Right ventricle myocardium inferior (tissue), 1 donor: ENCODE measurements at regions not wholly inside any gene's neighbourhood (a gene's known extent, or its start where the extent isn't known, plus 50 kb on each side); places are given as distances from the start of the nearest gene placed in this dataset.
"Not testable (repeated sequence)": the region's sequence is repeated elsewhere in the genome, so short reads cannot be mapped to it uniquely, and the experiment has no call there.

ENCODE experiments used
- ATAC-seq: fragments of 200-7000 bp; cut with Tn5 transposase; one replicate; pipeline ENCODE4 v1.9.1; 2020; ENCODE audit warnings: mild to moderate bottlenecking, moderate library complexity
- DNase-seq: peaks from one replicate; pipeline ENCODE4 v3.0.0; 2021; ENCODE audit errors: missing footprints
- intact Hi-C: fragments of 100-400 bp; cut with DNase I; formaldehyde crosslinking; loops from one replicate; pipeline ENCODE4 v1.11.0; 2022
- donor health status: DM: no; HTN: yes; CAD: no; lungs with severe emphysema.

DNA sequence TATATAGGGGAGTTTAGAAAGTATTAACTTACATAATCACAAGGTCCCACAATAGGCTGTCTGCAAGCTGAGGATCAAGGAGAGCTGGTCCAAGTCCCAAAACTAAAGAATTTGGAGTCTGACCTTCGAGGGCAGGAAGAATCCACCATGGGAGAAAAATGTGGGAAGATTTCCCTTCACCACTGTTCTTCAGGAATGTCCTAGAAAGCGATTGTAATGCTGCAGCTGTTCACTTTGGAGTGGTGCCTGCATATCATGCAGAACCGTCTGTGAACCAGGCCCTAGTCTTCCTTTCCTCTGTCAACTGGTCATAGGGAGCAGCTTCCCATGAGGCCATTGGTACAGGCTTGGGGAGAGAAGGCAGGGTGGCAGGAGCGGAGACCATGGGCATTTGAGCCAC lies 497.9 kb upstream of the ARPP21 start:
- intact Hi-C loops, result no loop called here
- ATAC-seq, result no peak
- DNase-seq, result no peak

DNA sequence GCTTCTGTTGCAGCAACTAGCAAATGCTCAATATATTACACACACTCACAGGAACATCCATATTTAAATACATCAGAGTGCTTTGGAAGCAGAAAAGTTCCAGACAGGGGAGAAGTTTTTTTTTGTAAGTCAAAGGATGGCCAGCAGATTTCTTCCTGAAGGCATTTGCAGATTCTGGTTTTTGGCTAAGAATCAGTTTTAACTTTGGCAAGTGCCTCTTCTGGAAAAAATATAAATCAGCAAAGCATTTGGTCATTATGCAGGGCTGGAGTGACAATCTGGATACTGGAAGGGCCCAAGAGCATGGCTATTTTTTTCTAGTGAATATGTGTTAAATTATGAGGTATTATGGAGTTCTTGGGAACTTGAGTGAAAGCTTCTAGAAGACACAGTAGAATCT lies 495.3 kb upstream of the ARPP21 start:
- intact Hi-C loops, result no loop called here
- ATAC-seq (no peak), DNase-seq (no peak)

DNA sequence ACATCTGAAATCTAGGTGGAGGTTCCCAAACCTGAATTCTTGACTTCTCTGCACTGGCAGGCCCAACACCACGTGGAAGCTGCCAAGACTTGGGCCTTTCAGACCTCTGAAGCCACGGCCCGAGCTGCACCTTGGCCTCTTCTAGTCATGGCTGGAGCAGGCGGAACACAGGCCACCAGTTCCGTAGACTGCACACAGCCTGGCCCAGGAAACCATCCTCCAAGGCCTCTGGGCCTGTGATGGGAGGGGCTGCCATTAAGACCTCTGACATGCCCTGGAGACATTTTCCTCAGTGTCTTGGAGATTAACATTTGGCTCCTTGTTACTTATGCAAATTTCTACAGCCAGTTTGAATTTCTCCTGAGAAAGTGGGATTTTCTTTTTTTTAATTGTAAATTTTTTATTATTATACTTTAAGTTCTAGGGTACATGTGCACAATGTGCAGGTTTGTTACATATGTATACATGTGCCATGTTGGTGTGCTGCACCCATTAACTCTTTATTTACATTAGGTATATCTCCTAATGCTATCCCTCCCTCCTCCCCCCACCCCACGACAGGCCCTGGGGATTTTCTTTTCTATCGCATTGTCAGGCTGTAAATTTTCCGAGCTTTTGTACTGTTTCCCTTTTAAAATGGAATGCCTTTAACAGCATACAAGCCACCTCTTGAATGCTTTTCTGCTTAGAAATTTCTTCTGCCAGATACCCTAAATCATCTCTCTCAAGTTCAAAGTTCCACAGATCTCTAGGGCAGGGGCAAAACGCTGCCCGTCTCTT lies 492.9 kb upstream of the ARPP21 start:
- intact Hi-C loops, result not testable (repeated sequence)
- peak; percentile 20 for DNase-seq

DNA sequence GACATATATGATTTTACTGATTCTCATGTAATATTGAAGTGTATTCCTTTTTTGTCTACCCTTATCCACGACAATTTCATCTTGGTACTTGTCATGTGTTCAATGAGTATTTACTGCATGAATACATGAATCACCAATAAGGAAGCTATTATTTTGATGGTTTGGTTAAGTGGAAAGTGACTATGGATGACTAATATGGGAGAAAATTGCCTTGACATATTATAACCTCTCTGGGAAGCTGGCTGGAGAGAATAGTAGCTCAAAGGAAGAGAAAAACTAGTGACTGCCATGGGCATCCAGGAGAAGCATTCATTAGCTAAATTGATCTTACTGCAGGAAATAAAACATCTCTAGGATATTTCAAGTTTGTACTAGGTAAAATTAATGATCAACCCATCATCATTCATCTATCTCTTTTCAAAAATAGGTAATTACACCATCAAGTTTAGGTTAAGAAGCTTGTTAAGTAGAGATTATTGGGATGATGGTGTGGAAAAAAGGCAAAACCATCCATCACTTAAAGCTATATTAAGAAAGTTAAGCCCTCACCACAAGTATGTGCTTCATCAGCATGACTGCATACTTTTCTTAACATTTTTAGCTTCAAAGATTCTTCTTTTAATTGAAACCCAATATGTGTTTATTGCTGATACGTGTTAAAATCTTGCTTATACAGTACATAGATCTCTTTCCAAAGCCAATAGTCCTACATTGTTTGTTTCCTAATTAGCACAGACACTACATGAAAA lies 455.2 kb upstream of the ARPP21 start:
- DNase-seq, result no peak
- no peak for ATAC-seq
- intact Hi-C loops, result no loop called here

More for the DNA sequence above, 492.9 kb upstream of the ARPP21 start:
- ATAC-seq, result not testable (repeated sequence)

DNA sequence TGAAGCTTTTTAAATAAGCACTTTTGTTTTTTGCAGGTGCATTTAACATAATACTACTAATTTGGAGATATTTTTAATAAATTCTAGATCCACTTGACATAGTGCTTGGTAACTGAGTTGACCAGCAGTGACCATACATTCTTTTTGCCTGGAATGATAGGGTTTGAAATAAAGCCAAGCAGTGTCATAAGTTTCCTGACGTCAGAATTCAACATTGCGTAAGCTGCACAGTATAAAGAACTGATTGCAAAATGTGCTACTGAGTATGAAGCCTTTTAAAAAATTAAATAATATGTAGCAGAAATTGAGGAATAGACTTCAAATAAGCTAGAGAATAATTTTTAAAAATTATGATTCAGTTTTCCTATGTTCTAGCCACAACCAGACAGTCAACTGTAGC lies 454.6 kb upstream of the ARPP21 start:
- DNase-seq, result no peak
- no peak for ATAC-seq
- intact Hi-C loops, result no loop called here

DNA sequence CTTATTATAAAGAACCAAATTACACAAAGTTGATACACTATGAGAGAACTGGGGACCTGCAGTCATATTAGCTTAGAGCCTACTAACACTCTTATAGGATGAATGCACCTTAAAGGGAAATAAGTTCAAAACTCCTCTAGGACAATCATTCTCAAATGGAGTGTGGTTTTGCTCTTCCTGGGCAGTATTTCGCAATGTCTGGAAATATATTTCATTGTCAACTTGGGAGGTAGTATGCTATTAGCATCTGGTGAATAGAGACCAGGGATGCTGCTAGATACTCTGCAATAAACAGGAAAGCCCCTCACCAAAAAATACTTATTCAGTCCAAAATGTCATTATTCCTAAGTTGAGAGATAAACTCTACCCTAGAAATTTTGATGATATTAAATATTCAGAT lies 451.4 kb upstream of the ARPP21 start:
- intact Hi-C loops, result no loop called here
- ATAC-seq, result no peak
- DNase-seq, result no peak

DNA sequence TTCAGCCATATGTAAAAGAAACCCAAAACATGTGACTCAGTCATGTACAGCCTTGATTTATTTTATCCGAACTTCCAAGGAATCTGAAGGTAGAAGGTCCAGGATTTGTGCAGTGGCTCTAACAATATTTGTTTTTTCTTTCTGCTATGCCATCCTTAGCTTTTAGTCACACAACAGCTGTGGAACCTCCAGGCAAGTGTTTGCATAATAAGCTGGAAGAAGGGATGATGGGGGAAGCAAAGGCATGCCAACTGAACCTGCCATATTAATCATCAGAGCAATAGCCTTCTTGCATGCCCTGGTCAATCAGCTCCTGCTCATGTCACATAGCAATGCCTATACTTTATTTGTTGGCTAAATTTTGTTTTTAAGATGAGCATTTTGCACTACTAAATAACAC lies 444.7 kb upstream of the ARPP21 start:
- intact Hi-C loops, result no loop called here
- DNase-seq (no peak), ATAC-seq (no peak)

DNA sequence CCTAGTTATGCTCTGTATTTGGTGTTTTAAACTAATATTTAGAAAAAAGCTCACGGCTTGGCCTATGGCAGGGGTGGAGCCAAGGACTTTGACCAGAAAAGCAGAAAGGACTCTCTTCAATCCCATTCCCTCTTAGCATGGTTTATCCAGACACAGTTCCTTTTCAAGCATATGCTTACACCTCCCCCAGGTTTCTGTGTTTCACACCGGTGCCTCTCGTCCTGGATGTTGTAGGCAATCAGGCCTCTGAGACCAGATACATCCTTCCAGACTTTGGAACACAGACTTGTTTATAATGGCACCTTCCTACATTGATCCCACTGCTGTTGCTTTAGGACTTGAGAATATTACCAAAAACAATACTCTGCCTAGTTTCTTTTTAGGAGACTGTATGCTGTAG lies 440.5 kb upstream of the ARPP21 start:
- DNase-seq (no peak), ATAC-seq (no peak)
- intact Hi-C loops, result no loop called here

DNA sequence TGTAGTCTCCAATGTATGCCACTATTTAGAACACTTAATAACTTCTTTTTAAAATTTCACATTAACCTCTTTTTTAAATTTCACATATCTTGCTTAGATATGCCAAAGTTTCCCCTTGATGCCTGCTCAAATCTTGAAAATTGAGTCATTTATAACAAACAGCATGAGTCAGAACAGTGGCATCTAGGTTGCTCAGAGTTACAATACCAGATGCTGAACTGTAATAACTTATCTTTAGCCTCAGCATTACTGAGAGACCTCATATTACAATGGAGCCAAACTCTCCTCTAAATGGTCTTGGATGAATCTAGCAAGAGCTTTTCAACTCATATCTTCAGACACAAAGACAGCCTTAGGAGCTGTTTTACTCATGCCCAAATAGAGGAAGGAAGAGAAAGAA lies 439.3 kb upstream of the ARPP21 start:
- no peak for ATAC-seq
- DNase-seq, result no peak
- intact Hi-C loops, result no loop called here

DNA sequence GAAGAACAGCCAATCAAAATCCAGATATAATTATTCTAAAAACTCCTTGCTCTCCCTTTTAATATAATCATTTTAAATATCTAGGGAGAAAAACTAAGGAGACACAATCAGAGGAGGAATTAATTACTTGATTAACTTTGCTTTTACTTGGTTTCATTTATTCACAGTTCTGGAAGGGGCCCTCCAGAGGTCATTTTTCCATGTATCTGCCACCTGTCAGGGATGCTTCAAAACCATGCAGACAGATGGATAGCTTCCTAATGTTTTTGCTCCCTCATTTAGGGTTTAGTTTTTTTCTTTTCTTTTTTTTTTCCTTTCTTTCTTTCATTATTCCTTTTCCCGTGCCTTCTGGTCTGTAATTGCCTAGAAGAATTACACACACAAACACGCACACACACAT lies 438.1 kb upstream of the ARPP21 start:
- ATAC-seq (no peak), DNase-seq (no peak)
- intact Hi-C loops, result no loop called here

DNA sequence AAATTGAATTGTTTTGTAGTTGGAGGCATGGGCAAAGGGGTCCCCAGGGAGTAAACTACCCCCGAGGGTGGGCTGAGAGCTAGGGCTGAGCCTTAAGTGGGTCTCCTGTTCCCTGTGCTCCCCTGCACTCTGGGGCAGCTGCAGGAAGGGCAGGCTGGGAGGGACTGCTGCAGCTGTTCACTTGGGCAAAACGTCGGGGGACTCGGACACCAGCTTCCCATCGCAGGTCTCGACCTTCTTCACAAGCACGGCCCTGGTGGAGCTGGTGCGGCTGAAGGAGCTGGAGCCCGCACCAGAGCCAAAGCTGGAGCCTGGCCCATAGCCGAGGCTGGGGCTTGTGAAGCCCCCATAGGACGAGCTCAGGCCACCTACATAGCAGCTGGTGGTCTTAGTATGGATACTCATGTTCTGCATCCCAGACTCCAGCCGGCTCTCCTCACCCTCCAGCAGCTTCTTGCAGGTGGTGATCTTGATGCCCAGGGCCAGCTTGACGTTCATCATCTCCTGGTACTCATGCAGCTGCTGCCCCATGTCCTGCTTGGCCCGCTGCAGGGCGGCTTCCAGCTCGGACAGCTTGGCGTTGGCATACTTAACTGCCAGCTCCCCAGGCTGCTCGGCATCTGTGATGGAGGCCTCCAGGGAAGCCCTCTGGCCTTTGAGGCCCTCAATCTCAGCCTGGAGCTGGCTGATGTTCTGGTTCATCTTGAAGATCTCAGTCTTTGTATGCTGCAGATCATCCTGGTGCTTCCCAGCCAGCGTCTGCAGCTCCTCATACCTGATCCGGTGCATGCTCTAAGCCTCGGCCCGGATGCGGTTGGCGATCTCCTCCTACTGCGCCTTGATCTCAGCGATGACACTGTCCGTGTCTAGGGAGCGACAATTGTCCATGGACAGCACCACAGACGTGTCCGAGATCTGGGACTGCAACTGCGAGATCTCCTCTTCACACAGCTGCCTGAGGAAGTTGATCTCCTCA lies 423.5 kb upstream of the ARPP21 start:
- intact Hi-C loops, result no loop called here
- DNase-seq (no peak), ATAC-seq (no peak)

DNA sequence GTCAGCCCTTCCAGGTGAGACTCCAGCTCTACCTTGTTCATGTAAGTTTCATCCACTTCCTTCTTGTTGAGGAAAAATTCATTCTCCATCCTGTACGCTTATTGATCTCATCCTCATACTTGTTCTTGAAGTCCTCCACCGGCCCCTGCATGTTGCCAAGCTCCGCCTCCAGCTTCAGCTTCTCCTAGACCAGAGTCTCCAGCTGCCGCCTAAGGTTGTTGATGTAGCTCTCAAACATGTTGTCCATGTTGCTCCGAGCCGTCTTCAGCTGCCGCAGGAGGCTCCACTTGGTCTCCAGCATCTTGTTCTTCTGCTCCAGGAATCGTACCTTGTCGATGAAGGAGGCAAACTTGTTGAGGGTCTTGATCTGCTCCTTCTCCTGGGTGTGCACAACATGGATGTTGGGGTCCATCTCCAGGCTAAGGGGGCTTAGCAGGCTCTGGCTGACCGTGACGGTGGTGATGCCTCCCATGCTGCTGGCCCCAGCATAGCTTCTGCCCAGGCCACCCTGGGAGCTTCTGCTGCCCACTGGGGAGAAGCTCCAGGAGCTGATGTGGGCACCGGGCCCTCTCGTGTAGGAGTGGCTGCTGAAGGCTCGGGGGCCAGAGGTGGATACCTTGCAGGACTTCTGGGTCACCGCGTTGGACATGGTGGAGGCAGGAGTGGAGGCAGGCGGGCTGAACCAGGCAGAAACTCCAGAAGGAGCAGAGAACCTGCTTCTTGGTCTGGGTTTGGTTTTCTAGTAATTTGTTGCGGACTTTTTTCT lies 422.6 kb upstream of the ARPP21 start:
- intact Hi-C loops, result no loop called here
- no peak for ATAC-seq
- no peak for DNase-seq

DNA sequence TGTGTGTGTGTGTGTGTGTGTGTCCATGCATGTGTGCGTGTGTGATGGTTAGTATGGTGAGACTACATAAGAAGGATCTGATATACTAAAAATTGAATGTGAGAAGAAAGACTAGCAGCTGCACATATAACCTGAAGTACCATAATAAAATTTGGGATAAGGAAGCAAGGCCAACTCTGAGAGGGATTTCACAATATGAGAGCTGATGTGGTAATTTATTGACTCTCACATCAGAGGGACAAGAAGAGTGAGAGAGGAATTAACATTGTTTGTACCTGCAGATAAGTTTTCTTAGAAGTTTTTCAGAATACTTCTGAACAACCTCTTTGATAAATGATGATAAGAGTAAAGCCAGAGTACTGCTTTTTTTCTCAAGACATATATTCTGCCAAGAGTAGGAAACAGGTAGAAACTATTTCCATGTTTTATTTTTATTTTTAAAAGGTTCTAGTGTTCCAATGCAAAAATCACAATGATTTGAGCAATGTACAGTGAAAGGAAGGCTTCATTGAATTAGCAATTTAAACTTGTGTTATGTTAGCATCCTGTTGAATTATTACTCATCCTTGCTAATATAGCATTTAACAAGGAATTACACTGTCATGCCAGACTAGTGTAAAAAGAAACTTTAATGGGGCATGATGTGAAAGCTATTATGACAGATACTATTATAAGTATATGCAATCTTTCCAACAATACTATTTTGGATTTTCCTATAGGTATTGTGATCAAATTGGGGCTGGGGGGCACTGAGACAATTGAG lies 415.5 kb upstream of the ARPP21 start:
- intact Hi-C loops, result no loop called here
- no peak for DNase-seq
- no peak for ATAC-seq

DNA sequence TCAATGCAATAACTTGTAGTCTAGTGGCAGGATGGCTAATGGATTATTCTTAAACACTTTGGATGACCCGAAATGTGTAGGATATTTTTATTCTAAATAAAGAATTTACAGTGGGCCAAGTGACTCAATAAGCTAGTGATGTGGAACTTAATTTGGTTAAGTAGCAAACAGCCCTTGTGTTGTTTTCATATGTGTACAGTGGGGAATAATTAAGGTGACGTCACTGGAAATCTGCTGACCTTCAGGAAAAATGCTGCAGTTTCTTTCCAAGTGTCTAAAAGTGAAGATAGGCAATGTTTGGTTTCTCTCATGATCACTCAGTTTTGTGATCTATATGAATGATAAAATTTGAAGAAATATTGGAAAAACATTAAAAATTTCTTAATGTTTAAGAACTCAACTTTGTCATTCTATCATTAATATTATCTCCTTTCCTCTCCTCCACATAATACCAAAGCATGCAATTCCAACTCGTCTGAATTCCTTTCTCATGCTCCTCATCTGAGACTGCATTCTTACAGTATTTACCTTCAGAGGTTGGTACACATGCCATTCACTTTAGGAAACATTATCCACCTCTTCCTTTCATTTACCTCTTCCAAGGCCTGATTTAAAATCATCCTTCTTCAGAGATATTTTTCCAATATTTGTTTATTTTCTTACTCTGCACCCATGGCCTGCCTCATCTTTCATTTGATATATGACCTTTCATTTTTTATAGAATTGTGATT lies 414.6 kb upstream of the ARPP21 start:
- intact Hi-C loops, result no loop called here
- no peak for ATAC-seq
- no peak for DNase-seq

DNA sequence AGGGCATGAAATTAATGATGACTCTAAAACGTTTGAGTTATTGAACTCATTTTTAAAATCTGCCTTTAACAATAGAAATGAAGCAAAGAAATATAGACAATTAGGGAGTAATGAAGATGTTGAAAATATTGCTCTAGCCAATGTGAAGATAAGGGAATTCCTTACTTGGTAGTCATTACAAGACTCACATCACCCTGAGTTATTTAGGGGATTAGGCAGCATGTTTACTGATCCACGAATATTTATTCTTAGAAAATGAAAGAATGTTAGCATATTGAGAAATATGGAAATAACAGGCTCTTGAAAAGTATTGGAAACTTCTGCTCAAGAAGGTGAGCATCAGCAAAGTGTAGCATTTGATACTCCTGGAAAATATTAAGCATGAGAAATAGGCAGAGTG lies 398.1 kb upstream of the ARPP21 start:
- intact Hi-C loops, result no loop called here
- DNase-seq, result no peak
- no peak for ATAC-seq

DNA sequence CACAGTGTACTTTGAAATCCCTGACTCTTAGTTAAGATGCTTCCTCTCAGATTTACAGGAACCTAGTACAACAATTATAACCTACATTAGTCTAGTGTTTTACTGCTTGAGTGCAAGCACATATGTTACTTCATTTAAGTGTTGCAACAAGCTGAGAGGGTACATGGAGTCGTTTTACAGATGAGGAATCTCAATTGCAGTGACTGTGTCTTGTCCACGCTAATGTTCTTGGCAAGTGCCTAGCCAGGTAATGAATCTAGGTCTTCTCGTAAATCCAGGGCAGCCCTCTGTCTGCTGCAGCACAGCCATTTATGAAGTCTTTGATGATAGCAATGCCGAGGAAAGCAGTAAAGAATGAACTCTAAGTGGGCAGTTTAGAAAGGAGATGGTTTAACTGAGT lies 384.4 kb upstream of the ARPP21 start:
- DNase-seq (no peak), ATAC-seq (no peak)
- intact Hi-C loops, result no loop called here

DNA sequence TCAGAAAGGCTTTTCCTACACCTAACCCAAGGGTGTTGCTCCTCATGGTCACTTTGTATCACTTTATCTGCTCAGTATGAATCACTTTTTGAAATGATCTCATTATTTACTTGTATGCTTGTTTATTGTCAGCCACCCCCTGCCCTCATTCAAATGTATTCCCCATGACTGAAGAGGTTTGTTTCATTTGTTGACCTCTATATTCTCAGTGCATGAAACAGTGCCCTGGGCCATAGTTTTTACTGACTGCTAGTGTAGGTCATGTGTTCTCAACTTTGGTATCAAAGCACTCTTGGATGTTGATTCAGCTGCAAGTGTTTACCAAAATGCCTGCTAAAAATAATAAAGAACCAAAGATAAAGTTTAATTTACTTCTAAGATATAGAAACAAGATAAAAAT lies 381.7 kb upstream of the ARPP21 start:
- intact Hi-C loops, result no loop called here

More for the DNA sequence above, 381.7 kb upstream of the ARPP21 start:
- ATAC-seq (no peak), DNase-seq (no peak)
